ENCODE measurements at regions not wholly inside any gene's neighbourhood (a gene's known extent, or its start where the extent isn't known, plus 50 kb on each side); places are given as distances from the start of the nearest gene placed in this dataset.

DNA sequence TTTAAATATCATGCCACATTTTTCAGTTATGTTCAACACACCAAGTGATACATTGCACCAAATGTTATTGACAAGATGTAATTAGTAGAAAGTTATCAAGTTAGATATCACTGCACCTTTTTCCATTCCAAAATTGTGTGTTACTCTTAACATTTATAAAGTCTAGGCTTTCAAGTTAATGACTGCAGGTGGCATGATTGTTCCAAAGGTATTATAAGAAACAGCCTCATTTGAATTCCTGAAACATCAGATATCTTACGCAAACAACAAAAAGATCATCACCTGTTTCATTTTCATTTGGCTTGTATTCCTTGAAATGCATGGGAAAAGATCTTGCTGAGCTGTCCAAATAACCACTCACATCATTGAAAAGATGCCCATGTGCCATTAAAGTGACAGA, 1528.2 kb upstream of the ZEB2 start:
- TF ChIP-seq POLR2AphosphoS5 (IDR thresholded peaks at IDR 0.05; ENCODE audit: low read depth, low read length) = no peak
- TF ChIP-seq, protein P1, sequence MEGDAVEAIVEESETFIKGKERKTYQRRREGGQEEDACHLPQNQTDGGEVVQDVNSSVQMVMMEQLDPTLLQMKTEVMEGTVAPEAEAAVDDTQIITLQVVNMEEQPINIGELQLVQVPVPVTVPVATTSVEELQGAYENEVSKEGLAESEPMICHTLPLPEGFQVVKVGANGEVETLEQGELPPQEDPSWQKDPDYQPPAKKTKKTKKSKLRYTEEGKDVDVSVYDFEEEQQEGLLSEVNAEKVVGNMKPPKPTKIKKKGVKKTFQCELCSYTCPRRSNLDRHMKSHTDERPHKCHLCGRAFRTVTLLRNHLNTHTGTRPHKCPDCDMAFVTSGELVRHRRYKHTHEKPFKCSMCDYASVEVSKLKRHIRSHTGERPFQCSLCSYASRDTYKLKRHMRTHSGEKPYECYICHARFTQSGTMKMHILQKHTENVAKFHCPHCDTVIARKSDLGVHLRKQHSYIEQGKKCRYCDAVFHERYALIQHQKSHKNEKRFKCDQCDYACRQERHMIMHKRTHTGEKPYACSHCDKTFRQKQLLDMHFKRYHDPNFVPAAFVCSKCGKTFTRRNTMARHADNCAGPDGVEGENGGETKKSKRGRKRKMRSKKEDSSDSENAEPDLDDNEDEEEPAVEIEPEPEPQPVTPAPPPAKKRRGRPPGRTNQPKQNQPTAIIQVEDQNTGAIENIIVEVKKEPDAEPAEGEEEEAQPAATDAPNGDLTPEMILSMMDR (IDR thresholded peaks at IDR 0.05) = no peak
